IPS DF 4.7 (cell line): ENCODE measurements at regions not wholly inside any gene's neighbourhood (a gene's known extent, or its start where the extent isn't known, plus 50 kb on each side); places are given as distances from the start of the nearest gene placed in this dataset.

Source experiments
- DNase-seq: peaks from one replicate; pipeline ENCODE4 v3.0.0-alpha.2; 2013; ENCODE audit warnings: low spot score; ENCODE audit errors: extremely low read depth

DNA sequence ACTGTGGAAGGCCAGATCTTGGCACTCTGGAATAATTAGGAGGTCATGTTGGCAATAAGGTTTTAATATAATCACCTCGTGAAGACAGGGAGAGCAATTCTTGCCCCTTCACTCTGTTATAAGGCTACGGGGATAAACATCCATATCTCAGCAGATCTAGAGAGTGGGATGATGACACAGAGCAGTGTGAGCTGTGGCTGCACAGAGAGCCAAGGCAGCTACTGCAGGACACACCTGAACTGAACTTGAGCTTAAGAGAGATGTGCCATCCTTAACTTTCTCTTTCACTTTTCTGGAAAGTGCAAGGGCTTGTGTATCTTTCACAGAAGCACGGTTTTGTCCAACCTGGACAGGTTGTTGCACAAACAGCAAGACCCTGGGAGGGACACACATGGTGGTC is 174.7 kb downstream of the GATA3 start:
- DNase-seq, result no peak

DNA sequence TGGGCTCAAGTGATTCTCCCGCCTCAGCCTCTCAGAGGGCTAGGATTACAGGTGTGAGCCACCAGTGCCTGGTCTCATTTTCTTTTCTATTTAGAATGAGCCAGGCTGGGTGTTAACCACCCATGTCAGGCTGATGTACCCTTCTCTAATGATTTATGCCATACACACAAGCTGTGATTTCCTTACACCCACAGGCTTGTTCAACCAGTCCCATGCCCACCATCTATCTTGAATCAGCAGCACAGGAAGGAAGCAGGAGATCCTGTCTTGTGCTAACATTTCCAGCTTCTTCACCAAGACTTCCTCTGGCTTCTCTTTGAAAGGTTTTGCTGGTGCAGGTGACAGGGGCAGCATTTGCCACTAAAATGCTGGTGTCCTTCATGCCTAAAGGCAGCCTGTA is 176.4 kb downstream of the GATA3 start:
- DNase-seq, result no peak

DNA sequence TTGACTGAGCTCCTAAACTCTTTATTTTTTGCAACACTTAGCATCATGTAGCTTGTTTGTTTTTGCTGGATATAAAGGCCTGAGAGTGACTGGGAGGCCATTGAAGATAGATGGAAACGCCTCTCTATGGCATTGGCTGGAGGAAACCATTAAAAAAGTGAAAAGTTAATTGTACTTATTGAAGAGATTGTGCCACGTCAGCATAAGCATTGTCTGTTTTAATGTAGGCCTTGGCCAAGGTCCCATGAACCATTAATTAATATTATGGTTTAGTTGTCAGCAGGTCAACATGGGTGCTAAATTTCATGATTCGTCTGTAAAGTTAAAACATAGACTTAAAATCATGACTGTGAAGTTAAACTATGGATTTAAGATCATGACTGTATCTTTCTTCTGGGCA is 178.6 kb downstream of the GATA3 start:
- DNase-seq, result no peak

DNA sequence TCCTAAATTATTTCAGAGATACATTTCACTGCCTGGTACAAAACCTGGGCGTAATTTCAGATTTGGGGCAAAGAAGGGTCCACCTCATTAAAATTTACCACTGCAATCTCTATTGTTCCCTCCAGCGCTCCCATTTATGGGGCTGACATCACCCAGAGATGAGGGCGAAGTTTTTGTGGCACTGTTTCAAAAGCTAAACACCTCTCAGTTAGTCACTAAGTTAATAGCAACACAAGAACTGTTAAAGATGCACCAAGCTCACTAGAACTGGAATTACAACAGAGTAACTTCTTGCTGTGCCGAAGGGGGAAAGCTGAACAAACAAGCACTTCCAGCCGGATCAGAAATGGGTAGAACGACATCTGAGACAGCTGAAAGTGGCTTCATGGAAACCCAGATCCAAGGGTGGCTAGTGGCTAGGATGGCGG is 179.4 kb downstream of the GATA3 start:
- DNase-seq, result no peak

DNA sequence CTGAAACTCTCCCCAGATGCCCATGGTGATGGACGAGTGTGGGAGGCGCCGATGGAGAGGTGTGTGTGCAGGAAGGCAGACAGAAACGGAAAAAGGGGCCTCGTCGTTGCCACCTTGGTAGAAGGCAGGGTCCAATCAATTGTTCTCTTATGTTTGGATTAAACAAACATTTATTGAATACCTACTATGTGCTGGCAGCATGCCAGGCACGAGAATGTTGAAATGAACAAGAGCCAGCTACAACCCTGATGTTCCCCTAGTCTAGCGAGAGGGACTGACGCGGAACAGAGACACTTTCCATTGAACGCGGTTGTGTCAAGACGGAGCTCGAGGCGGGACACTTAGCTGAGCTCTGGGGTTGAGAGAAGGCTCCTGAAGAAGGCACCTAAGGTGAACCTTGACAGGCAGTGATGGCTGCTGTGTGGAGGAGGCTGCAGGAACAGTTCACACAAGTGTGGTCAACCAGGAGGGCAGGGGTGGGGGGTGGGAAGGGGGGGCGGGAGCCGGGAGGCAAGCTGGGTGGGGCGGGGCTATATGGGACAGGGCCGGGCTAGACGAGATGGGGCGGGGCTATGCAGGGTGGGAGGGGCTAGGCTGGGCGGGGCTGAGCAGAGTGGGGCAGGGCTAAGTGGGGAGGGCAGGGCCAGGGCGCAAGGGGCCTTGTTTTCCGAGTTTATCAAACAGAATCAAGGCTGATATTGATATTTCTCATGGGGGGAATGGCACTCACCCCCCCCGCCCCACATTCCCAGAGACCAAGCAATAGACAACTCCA is 181.0 kb downstream of the GATA3 start:
- no peak for DNase-seq

DNA sequence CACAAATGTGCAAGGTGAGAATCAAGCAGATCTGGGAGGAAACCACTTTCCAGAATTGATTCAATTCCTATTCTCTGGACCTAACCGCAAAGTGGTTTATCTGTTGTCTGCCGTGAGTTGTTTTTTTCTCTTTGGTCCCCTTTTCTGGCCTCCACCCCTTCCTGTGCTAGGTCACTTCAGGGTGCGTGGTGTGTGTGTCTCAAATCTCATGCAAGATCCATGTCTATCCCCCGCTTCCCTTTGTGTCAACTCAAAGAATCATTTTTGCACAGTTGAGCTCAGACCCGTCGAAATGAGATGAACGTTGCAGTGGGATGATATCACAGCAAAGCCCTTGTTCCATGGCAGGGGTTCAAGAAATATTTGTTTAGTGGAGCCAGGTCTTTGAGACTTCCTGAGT is 184.5 kb downstream of the GATA3 start:
- no peak for DNase-seq

DNA sequence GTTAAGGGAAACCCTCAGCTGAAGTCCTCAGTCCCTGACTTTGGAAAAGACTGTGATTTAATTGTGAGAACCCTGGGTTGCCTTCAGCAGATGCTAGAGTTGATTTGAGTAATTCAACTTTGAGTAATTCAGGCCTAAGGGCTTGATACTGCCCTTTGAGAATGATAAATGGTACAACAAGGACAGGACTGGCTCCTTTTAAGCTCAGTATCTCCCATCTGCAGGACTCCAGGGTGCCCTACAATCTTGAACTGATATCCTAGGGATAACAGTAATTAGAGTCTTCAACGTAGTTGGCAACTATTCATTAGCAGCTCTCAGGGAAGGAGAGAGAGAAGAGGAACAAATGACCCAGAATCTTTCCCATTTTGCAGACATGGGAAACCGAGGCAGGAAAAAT is 186.4 kb downstream of the GATA3 start:
- DNase-seq, result no peak

DNA sequence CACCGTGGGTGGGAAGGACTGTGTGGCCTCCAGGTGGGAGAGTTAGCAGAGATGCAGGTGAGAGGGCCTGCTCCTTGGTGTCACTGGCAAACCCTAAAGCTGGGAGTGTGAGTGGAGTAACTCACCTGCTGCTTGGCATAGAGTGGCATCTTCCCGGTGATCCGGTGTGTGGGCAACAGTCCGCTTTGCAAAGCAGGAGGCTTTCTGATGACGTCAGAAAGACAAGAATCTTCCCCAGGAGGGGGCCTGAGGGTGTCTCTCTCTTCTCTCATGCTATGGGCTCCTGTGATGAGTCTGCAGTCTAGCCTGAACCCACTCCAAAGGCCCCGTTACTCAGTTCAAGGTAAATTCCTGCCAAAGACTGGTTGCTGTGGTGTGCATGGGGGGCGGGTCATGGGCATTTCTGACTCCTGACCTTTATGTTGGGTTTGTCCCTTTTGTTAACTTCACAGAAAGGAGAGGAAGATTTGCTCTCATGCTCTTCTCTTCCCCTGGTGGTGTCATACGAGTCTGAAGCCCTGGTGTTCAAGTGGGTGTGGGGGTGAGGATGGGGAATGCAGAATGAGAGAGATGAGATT is 187.9 kb downstream of the GATA3 start:
- DNase-seq, result no peak

DNA sequence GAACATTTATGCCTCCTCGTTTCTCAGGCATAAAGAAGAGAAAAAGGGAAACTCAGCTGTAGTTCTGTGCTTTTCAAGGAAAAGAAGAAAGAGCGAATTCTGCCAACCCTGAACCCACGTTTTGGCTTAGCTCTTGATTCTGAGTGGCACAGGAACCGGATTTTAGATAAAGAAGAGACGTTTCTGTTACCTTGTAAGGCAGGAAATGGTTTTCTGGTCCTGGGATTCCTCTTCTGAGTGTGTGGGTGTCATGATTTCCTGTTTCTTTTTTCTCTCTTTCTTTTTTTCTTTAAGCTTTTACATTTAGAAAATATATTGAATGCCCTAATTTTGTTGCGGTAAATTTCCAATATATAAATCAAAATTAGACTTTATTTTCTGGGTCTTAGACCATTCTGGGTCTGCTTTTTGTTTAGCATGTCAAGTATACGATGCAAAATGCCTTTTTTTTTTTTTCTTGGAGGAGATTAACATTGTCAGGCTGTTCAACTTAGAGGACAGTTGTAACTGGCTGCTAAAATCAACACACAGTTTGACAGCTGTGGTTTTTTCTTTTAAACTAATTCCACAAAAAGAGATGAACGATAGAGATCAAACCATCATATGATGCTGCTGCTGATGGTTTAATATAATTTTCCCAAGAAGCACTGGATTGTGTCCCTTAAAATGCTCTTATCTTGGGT is 190.8 kb downstream of the GATA3 start:
- no peak for DNase-seq

DNA sequence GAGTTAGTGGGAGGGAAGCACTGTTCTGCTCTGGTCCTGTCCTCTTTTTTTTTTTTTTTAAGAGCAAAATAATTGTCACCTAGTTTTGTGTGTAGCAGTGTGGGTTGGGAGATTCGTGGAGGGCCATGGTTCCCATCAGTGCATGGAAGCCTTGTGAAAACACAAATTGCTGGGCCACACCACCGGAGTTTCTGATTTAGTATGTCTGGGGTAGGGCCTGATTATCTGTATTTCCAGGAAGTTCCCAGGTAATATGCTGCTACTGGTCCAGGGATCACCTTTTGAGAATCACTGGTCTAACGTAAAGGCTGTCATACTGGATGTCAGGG is 191.3 kb downstream of the GATA3 start:
- DNase-seq, result no peak

DNA sequence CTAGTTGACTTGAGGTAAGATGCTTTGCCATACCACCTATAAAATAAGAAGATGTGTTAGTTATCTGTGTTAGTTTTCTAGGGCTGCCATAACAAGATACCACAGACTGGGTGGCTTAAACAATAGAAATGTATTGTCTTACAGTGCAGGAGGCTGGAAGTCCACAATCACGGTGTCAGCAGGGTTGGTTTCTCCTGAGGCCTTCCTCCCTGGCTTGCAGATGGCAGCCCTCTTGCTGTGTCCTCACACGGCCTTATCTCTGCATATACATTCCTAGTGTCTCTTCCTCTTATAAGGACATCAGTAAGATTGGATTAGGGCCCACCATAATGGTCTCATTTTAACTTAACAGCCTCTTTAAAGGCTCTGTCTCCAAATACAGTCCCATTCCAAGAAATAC is 192.1 kb downstream of the GATA3 start:
- DNase-seq, result no peak

DNA sequence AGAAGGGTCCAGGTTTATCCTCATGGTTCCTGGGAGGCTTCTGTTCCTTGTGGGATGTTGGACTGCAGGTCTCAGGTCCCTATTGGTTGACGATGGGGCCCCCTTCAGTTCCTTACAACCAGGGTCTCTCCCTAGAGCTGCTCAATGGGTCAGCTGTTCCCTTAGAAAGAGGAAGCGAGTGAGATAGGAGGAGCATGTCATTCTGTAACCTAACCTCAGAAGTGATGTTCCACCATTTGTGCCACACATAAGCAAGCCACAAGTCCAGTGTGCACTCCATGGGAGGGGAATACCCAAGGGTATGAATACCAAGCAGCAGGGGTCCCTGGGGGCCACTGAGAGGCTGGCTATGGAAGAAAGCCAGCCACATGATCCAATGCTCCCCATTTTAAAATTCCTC is 192.7 kb downstream of the GATA3 start:
- DNase-seq, result no peak

DNA sequence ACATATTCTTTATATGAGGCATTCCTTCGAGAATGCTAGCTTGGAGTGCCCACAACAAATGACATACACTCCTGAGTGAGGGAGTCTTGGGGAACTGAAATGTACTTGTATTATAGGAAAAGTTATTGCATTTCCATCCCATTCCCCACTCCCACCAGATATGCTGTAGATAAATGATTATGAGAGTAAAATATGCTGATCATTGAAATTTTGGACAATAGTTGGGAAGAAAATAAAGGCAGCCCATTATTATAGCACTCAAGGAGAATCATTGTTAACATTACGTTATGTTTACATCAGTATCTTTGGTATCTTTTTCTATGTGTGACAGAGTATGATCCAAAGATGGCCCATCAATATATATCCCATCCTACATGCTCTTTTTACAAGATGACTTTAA is 194.4 kb downstream of the GATA3 start:
- DNase-seq, result no peak

DNA sequence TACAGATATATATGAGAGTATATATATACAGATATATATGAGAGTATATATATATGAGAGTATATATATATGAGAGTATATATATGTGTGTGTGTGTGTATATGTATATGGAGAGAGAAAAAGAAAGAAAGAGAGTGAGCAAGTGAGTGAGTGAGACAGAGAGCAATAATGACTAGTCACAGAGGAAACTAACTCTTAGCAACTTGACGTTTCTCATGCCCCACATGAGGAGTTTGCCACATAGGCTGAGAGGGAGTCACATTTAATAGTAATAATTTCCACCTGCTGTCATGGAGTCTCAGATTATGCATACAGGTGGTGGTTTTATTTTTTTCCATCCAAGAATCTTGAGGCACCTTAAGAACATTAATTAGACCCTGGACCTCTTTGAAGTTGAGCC is 199.9 kb downstream of the GATA3 start:
- DNase-seq, result no peak

DNA sequence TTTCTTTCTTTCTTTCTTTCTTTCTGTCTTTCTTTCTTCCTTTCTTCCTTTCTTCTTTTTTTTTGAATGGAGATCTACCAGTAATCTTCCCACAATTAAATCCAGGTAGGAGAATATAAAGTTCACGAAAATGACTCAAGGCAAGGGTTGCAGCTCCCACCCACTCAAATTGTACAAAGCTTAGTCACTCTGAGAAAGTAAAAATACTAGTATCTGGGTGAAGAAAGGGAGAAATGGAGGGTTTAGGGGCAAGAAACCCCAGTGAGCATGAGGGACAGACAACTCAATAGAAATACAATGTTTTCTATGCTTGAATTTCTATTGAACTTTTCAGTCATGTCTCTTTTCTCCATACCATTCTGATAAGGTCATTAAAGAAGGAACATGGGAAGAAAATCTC is 200.8 kb downstream of the GATA3 start:
- no peak for DNase-seq

DNA sequence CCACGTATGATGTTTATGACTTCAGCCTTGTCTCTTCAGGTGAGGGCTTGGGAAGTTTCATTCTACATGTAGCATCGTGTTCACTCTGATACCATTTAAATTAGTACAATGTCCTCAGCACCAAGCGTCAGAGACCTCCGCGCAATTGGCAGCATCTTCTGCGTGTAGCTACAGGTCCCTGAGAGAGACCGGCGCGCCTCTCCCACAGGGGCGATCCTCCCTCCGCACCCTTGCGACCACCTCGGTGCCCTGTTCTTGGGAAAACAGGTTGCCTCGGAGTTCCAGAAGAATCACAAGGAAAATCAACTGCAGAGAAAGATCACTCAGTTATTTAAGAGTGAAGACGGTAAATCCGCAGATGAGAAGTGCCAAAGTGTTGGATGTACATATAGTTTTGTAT is 206.2 kb downstream of the GATA3 start:
- no peak for DNase-seq

DNA sequence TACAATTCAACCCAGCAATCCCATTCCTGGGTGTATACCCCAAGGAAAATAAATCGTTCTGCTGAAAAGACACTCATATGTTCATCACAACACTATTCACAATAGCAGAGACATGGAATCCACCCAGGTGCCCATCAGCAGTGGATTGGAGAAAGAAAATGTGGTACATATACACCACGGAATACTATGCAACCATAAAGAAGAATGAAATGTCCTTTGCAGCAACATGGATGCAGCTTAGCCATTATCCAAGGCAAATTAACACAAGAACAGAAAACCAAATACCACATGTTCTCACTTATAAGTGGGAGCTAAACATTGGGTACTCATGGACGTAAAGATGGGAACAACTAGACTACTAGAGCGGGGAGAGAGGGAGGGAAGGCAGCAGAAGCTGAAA is 207.8 kb downstream of the GATA3 start:
- DNase-seq, result no peak

DNA sequence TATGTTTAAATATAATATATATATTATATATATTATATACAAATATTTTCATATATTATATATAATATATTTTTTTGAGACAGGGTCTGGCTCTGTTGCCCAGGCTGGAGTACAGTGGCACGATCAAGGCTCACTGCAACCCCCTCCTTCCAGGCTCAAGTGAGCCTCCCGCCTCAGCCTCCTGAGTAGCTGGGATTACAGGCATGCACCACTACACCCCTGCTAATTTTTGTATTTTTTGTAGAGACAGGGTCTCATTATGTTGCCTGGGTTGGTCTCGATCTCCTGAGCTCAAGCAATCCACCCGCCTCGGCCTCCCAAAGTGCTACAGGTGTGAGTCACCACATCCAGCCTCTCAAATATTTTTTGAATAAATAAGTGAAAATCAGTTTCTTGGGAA is 215.5 kb downstream of the GATA3 start:
- no peak for DNase-seq

DNA sequence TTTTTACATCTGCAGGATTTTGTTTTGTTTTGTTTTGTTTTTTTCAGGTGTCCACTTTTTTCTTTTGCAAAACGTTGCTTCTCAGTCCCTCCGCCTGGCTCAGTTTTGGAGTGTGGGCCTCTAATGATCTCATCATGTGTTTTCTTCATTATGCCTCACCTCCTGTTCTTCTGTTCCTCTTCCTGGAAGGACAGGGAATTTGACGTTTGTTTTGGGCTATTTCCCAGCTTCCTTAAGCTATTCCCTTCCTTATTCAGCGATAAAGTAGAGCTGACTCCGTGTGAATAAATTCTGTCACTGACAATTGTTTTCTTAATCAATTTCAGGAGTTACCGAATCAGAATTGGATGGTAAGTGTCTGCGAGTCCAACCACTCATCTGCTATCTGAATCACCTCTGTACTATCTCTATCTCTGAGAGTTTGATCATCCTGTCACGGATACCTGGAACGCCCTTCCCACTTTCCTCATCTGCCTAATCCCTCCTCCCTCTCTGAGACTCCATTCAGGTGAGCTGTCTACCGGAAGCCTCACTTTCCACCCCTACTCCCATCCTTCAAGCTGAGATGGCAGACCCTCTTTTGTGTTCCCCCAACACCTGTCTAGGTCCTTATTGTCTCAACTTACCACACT is 218.4 kb downstream of the GATA3 start:
- DNase-seq, result no peak

DNA sequence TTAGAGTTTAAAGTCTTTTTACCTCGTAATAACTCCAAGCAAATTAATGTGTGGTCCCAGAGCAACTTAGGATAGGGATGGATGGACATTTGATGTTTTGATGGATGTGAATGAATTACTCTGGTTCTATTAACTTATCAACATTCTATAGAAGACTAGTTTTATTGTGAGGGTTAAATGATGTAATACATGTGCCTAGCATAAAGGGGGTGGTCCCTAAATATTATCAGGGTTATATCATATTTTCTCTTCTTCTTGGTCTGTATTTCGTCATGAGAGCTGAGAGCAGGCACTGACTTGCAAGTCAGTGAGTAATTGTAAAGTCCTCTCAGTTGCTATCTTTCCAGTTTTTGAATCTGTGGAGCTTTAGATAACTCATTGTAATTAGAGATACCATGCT is 219.3 kb downstream of the GATA3 start:
- no peak for DNase-seq

DNA sequence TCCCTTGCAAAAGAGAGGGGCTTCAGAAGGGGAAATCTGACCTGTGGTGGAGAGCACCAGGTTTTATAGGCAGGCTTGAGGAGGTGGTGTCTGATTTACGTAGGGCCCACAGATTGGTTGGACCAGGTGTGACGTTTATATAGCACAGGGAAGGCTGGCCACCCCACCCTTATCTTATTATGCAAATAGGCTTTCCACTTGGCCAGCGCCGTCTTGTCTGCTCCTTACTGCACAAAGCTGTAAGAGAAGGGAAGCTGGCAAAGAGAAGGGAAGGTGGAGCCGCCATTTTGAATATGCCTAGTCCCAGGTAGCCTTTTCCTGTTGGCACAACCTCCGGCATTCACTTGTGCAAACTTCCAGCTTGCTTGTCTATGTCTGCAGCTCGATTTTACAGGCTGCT is 221.4 kb downstream of the GATA3 start:
- no peak for DNase-seq

DNA sequence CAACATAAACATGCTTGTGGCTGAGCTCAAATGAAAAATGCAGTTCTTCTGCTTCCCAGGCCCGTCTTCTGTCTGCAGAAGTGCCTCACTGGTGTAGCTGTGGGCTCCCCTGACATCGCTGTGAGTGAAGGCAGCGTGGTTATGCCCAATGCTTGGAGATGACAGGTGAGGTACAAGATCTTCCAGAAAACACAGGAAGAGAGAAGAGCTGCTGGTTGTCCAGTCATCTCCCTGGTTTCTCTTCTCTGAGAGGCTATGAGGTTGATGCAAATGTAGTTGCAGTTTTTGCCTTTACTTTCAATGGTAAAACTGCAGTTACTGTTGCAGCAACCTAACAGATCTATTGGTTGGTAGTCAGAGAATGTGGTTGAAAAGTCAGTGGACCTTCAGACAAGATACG is 223.6 kb downstream of the GATA3 start:
- DNase-seq, result no peak

DNA sequence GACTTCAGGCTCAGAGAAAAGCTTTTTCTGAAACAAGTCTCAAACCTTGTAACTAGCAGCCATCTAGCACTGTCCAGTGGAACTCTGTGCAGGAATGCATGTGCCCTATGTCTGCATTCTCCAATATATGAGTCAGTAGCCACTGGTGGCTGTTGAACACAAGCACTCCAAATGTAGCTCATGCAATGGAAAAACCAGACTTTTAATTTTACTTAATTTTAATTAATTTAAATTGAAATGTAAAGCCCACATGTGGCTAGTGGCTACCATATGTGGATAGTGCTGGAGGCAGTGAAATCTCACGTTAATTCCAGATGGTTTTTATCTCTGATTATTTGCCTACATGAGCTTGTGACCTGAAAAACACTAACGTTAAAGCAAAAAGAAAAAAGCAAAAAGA is 225.1 kb downstream of the GATA3 start:
- DNase-seq, result no peak
